WTC11 (cell line): ENCODE measurements at regions not wholly inside any gene's neighbourhood (a gene's known extent, or its start where the extent isn't known, plus 50 kb on each side); places are given as distances from the start of the nearest gene placed in this dataset.

Experiments used
- ATAC-seq: fragments of 200-7000 bp; cut with Tn5 transposase; 2 replicates; pipeline ENCODE4 v1.10.0; 2021; ENCODE audit warnings: mild to moderate bottlenecking, moderate library complexity
- CTCF ChIA-PET: fragments of 300-600 bp; sonication (Branson Sonifier 250); formaldehyde crosslinking; loops from one replicate; lab custom pipeline; 2021; ENCODE audit warnings: antibody characterized with exemption; lab: Charles Lee
- POLR2A ChIA-PET: fragments of 350-600 bp; sonication (Branson Sonifier 250); formaldehyde crosslinking; loops from one replicate; lab custom pipeline; 2021; ENCODE audit warnings: antibody characterized with exemption; lab: Charles Lee
- DNase-seq: peaks from one replicate; pipeline ENCODE4 v3.0.0; 2021; ENCODE audit warnings: low spot score
- H3K27ac Mint-ChIP-seq: 2 replicates; pipeline ENCODE4 v1.8.0; 2021; ENCODE audit warnings: mixed read lengths
- H3K27me3 Mint-ChIP-seq: 2 replicates; pipeline ENCODE4 v1.8.0; 2021; ENCODE audit warnings: low read depth, mild to moderate bottlenecking, moderate library complexity, mixed read lengths
- H3K36me3 Mint-ChIP-seq: 2 replicates; pipeline ENCODE4 v1.8.0; 2021; ENCODE audit warnings: mixed read lengths
- H3K4me1 Mint-ChIP-seq: 2 replicates; pipeline ENCODE4 v1.8.0; 2022; ENCODE audit warnings: mixed read lengths
- H3K4me3 Mint-ChIP-seq: 2 replicates; pipeline ENCODE4 v1.8.0; 2021; ENCODE audit warnings: mild to moderate bottlenecking, moderate library complexity, mixed read lengths
- H3K9me3 Mint-ChIP-seq: 2 replicates; pipeline ENCODE4 v1.8.0; 2021; ENCODE audit warnings: mixed read lengths
- ATF2 ChIP-seq: sonication (generic); formaldehyde crosslinking; IDR thresholded peaks from 2 replicates; pipeline ENCODE4 v1.8.1; 2022; ENCODE audit warnings: low read depth, missing genetic modification reagents, borderline replicate concordance
- ATF6 ChIP-seq: sonication (generic); formaldehyde crosslinking; IDR thresholded peaks from 2 replicates; pipeline ENCODE4 v1.8.1; 2023; ENCODE audit warnings: mild to moderate bottlenecking, missing genetic modification reagents
- E2F5 ChIP-seq: sonication (generic); formaldehyde crosslinking; IDR thresholded peaks from 2 replicates; pipeline ENCODE4 v1.8.1; 2022; ENCODE audit warnings: mild to moderate bottlenecking, moderate library complexity, missing genetic modification reagents
- HMGA2 ChIP-seq: fragments of 250-450 bp; sonication (Bioruptor Pico); IDR thresholded peaks from 2 replicates; pipeline ENCODE4 v1.4.0; 2021; ENCODE audit warnings: mild to moderate bottlenecking, moderate library complexity
- KAT7 ChIP-seq: sonication (generic); formaldehyde crosslinking; IDR thresholded peaks from 2 replicates; pipeline ENCODE4 v1.8.1; 2023; ENCODE audit warnings: missing genetic modification reagents, mild to moderate bottlenecking, borderline replicate concordance
- NFE2L1 ChIP-seq: sonication (generic); formaldehyde crosslinking; IDR thresholded peaks from 2 replicates; pipeline ENCODE4 v1.8.1; 2023; ENCODE audit warnings: missing genetic modification reagents
- NR1H2 ChIP-seq: sonication (generic); formaldehyde crosslinking; IDR thresholded peaks from 2 replicates; pipeline ENCODE4 v1.9.0; 2021; ENCODE audit warnings: mild to moderate bottlenecking, moderate library complexity, missing genetic modification reagents
- NR2C2 ChIP-seq: sonication (generic); formaldehyde crosslinking; IDR thresholded peaks from 2 replicates; pipeline ENCODE4 v1.8.0; 2022; ENCODE audit warnings: mild to moderate bottlenecking, missing genetic modification reagents
- SMAD4 ChIP-seq: sonication (generic); formaldehyde crosslinking; IDR thresholded peaks from 2 replicates; pipeline ENCODE4 v1.8.0; 2022; ENCODE audit warnings: mild to moderate bottlenecking, missing genetic modification reagents
- STAT6 ChIP-seq: sonication (generic); formaldehyde crosslinking; conservative IDR thresholded peaks from 2 replicates; pipeline ENCODE4 v1.8.1; 2023; ENCODE audit warnings: mild to moderate bottlenecking, low read depth, missing genetic modification reagents, moderate library complexity
- TCF7 ChIP-seq: sonication (generic); formaldehyde crosslinking; IDR thresholded peaks from 2 replicates; pipeline ENCODE4 v1.8.0; 2022; ENCODE audit warnings: mild to moderate bottlenecking, low read depth, missing genetic modification reagents, moderate library complexity
- TF ChIP-seq, protein P1 (sequence below): fragments of 250-450 bp; sonication (Bioruptor Pico); IDR thresholded peaks from 2 replicates; pipeline ENCODE4 v2.1.2; 2022; ENCODE audit warnings: mild to moderate bottlenecking, moderate library complexity
- TF ChIP-seq, protein P2 (sequence below): sonication (generic); formaldehyde crosslinking; IDR thresholded peaks from 2 replicates; pipeline ENCODE4 v1.8.0; 2022; ENCODE audit warnings: missing genetic modification reagents
- TF ChIP-seq, protein P3 (sequence below): sonication (generic); formaldehyde crosslinking; IDR thresholded peaks from 2 replicates; pipeline ENCODE4 v1.8.1; 2022; ENCODE audit warnings: low read depth, mild to moderate bottlenecking, moderate library complexity, missing genetic modification reagents, borderline replicate concordance

GRCh38 chr13:69485991-69486592, 621.5 kb upstream of the ATXN8OS start:
- Mint-ChIP-seq H3K4me3 (no peak overlapping the region), H3K27ac (no peak overlapping the region), H3K27me3 (peaks cover 2% of the 10 kb centered on the region; the same call in 1 of the 2 replicates), H3K9me3 (peaks cover 84% of the 10 kb centered on the region), H3K4me1 (no peaks in the 10 kb centered on the region), H3K36me3 (peaks cover 65% of the 10 kb centered on the region)
- ChIA-PET CTCF (no interaction called here), POLR2A (no interaction called here)
- DNase-seq (no peak), ATAC-seq (no peak)
- TF ChIP-seq NR2C2 (CRISPR knock-in tag) (no peak), HMGA2 (CRISPR knock-in tag) (no peak), ATF2 (CRISPR knock-in tag) (no peak), TCF7 (CRISPR knock-in tag) (no peak), STAT6 (CRISPR knock-in tag) (no peak), NR1H2 (CRISPR knock-in tag) (no peak), NFE2L1 (no peak), KAT7 (CRISPR knock-in tag) (no peak), ATF6 (no peak), E2F5 (no peak), SMAD4 (CRISPR knock-in tag) (no peak)
- TF ChIP-seq, protein P1, sequence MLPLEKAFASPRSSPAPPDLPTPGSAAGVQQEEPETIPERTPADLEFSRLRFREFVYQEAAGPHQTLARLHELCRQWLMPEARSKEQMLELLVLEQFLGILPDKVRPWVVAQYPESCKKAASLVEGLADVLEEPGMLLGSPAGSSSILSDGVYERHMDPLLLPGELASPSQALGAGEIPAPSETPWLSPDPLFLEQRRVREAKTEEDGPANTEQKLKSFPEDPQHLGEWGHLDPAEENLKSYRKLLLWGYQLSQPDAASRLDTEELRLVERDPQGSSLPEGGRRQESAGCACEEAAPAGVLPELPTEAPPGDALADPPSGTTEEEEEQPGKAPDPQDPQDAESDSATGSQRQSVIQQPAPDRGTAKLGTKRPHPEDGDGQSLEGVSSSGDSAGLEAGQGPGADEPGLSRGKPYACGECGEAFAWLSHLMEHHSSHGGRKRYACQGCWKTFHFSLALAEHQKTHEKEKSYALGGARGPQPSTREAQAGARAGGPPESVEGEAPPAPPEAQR (CRISPR knock-in tag): no peak
- TF ChIP-seq, protein P2, sequence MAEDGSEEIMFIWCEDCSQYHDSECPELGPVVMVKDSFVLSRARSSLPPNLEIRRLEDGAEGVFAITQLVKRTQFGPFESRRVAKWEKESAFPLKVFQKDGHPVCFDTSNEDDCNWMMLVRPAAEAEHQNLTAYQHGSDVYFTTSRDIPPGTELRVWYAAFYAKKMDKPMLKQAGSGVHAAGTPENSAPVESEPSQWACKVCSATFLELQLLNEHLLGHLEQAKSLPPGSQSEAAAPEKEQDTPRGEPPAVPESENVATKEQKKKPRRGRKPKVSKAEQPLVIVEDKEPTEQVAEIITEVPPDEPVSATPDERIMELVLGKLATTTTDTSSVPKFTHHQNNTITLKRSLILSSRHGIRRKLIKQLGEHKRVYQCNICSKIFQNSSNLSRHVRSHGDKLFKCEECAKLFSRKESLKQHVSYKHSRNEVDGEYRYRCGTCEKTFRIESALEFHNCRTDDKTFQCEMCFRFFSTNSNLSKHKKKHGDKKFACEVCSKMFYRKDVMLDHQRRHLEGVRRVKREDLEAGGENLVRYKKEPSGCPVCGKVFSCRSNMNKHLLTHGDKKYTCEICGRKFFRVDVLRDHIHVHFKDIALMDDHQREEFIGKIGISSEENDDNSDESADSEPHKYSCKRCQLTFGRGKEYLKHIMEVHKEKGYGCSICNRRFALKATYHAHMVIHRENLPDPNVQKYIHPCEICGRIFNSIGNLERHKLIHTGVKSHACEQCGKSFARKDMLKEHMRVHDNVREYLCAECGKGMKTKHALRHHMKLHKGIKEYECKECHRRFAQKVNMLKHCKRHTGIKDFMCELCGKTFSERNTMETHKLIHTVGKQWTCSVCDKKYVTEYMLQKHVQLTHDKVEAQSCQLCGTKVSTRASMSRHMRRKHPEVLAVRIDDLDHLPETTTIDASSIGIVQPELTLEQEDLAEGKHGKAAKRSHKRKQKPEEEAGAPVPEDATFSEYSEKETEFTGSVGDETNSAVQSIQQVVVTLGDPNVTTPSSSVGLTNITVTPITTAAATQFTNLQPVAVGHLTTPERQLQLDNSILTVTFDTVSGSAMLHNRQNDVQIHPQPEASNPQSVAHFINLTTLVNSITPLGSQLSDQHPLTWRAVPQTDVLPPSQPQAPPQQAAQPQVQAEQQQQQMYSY: no peak
- TF ChIP-seq, protein P3, sequence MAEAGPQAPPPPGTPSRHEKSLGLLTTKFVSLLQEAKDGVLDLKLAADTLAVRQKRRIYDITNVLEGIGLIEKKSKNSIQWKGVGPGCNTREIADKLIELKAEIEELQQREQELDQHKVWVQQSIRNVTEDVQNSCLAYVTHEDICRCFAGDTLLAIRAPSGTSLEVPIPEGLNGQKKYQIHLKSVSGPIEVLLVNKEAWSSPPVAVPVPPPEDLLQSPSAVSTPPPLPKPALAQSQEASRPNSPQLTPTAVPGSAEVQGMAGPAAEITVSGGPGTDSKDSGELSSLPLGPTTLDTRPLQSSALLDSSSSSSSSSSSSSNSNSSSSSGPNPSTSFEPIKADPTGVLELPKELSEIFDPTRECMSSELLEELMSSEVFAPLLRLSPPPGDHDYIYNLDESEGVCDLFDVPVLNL: no peak
